ENCODE measurements at regions not wholly inside any gene's neighbourhood (a gene's known extent, or its start where the extent isn't known, plus 50 kb on each side); places are given as distances from the start of the nearest gene placed in this dataset.

GRCh38 chr5:174191076-174191475 is 145.6 kb downstream of the NSG2 start:
- TF ChIP-seq CTCF (IDR thresholded peaks at IDR 0.05 in 8 of 11, conservative IDR thresholded peaks at IDR 0.05 in 3 of 11), result no peak
- no peak for TF ChIP-seq POLR2A (IDR thresholded peaks at IDR 0.05)
- TF ChIP-seq POLR2AphosphoS5 (IDR thresholded peaks at IDR 0.05), result no peak
